Kidney glomerular epithelial cell (primary cell): ENCODE measurements at regions not wholly inside any gene's neighbourhood (a gene's known extent, or its start where the extent isn't known, plus 50 kb on each side); places are given as distances from the start of the nearest gene placed in this dataset.
A peak's percentile ranks its signal among the peaks of the same experiment; 100 is the strongest.

ENCODE experiments used
- DNase-seq: peaks from one replicate; lab custom pipeline; 2025; lab: John Stamatoyannopoulos, UW

DNA sequence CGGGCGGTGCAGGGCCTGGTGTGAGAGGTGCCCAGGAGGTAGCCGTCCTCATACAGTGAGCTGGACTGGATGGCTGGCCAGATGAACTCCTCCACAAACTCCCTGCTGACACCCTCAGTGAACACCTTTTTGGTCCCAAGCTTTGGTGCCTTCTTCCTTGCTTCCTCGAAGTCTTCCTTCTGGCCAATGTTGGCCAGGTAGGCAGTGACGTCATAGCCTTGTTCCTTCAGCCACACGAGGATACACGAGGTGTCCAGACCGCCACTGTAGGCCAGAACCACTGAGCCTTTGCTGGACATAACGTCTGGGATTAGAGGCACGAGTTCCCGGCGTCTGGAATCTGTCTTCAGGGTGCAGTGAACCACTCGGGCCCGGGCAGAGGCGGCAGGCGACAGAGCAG lies 206.8 kb upstream of the SP4 start:
- DNase-seq, result no peak

GRCh38 chr7:21238400-21239116 lies 189.3 kb upstream of the SP4 start:
- DNase-seq, result no peak

DNA sequence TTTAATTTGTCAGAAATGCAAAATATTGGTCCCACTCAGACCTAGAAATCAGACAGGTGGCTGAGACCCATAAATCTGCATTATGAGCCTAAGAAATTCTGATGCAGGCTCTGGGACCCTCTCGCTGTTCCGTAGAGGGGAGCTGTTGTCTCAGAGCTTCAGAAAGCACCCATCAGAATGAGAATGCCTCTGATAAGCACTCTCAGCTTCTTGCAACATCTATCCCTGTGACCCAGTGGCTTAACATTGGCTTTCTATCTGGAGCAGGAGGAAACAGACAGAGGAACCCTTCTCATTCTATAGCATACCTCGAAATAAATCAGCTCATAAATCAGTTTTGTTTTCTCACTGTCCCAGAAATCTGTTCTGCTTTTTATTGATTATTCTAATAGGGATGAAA lies 184.6 kb upstream of the SP4 start:
- DNase-seq, result no peak

DNA sequence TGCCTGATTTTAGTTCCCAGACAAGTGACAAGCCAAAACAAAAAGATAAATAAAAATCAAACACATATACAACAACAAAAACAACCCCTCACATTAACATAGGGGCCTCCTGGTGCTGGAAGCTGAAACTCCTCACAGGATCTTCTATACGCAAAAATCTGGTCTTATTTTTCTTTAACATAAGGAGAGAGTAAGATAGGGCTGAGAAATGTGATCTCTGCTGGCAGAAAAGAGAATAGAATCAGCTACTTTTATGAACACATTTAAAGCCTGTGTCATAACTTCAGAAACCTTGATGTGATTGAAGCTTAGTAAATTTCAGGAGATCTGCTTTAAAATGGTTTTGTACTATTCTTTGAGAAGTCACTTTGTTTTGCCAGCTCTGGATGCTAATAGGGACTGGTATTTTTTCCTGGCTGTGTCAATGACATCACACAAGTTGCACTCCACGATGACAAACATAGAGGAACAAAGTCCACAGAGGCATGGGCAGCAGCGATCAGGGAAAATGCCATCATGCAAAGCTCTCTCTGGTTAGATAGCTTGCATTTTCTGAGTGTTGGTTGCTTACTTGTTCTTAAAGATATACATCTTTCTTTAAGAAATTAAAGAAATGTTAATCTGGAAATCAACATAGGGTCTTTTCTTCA lies 176.6 kb upstream of the SP4 start:
- DNase-seq, result peak; percentile 12

DNA sequence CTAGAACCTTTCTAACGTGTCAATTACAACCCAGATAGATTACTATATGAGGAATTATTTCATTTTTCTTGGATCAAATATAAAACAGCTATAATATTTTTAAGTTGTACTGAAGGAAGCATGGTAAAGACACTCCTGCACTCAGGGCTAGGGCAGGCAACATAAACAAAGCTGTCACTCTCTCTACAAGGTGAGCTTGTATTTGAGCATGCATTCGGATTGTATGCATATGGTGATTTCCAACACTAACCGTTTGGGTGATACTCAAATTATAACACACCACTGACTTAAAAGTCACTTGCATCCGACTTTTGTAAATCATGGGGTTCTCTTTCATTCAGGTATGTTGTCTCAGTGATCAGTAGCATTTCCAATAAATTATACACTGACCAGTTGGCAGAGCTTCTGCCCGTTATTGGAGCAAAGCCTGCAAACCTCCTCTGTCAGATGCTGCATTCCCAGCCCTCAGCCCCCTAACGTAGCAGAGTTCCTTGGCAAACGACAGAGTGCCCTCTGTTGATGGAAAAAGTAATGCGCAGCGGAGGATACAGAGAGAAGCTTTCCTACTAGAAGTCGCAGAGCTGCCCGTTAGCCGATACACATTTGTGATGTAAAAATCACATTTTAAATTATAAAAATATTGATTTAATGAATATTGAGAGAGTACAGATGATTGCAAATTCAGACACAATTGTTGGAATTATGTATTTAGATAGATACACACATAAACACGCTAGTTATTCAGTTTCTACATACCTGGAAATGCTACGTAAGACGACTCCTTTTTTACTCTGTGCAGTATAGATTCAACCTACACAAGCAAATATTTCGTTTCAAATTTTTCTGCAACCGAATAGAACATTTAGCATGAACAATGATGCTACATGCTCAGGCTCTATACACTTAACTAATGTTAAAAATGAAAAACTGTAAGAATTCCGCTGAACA lies 173.9 kb upstream of the SP4 start:
- DNase-seq, result peak; percentile 61

- peak; percentile 13 for DNase-seq
Measured at GRCh38 chr7:21256310-21256877, 171.5 kb upstream of the SP4 start.

DNA sequence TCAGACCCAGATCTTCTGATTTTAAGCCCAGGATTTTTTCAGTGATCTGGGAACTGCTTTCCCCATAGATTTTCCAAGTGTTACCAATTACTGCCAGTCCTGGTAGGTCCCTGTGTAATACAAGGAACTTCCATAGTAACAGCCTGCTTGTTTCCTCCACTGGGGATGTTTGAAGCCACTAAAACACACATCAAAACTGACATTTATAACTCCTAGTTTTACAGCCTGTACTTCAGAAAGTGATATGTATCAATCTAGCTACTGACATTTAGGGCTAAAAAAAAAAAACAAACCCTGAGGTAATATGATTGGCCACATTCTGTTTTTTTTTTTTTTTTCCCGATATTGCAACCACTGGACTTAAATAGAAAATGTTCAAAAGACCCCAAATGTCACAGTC lies 166.9 kb upstream of the SP4 start:
- no peak for DNase-seq

DNA sequence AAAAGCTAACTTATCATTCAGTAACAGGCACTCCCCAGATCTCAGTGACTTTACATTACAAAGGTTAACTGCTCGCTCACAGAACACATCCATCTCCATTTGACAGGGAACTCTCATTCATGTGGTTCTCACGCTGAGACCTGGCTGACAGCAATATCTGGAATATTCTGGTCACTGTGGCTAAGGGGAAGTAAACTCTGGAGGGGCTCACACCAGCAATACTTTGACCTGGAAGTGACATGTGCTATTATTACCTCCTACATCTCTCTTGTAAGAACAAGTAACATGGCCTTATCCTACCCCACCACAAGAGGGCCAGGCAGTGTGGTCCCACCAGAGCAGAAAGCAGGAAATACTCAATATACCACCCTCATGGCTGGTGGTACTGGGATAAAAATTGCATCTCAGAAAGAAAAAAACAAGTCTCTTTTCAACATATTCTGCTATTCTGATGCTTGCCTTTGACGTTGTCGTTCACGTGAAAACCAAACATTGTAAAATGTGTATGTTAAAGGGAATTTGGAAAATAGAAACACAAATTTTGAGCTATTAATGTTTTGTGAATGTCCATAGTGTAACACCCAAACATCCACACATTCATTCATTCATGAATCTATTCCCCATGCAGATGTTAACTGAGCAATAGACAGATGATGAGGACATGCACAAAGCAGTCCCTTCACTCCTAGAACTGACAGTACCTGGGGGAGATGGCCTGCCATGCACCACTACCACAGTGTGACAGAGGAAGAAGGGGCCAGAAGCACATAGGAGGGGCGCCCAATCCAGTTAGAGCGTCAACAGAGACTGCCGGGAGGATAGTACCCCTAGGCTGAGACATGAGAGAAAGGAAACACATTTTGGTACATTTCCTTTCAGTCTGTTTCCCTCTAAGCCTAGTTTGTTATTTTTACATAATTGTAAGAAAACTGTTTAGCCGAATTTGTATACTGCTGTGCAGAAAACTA lies 166.0 kb upstream of the SP4 start:
- DNase-seq, result no peak

DNA sequence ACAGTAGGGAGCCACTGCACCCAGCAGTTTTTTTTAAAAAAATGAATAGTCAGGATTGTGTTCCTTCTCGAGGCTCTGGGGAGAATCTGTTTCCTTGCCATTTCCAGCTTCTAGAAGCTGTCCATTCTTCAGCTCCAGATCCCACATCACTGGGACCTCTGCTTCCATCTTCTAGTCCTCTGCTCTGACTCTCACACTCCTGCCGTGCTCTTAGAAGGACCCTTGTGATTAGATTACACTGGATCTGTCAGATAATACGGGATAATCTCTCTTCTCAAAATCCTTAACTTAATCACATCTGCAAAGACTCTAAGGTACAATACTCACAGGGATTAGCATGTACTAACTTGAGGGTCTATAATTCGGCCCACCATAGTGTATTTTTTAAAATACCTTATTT lies 158.9 kb upstream of the SP4 start:
- no peak for DNase-seq

- DNase-seq, result no peak
Measured at GRCh38 chr7:21276471-21277035, 151.3 kb upstream of the SP4 start.

GRCh38 chr7:21278944-21279343 lies 148.9 kb upstream of the SP4 start:
- no peak for DNase-seq

- no peak for DNase-seq
Measured at GRCh38 chr7:21281193-21281592, 146.7 kb upstream of the SP4 start.

DNA sequence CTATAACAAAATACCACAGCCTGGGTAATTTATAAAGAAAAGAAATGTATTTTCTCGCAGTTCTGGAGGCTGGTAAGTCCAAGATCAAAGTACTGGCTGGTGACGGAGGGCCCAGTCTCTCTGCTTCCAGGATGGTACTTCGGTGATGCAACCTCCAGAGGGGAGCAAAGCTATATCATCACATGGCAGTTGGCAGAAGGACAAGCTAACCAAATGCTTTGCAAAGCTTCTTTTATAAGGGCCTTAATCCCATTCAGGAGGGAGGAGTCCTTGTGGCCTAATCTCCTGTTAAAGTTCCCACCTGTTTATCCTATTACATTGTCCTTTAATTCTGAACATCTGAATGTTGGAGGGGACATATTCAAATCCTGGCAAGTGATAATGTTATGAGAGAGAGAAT lies 134.1 kb upstream of the SP4 start:
- no peak for DNase-seq

DNA sequence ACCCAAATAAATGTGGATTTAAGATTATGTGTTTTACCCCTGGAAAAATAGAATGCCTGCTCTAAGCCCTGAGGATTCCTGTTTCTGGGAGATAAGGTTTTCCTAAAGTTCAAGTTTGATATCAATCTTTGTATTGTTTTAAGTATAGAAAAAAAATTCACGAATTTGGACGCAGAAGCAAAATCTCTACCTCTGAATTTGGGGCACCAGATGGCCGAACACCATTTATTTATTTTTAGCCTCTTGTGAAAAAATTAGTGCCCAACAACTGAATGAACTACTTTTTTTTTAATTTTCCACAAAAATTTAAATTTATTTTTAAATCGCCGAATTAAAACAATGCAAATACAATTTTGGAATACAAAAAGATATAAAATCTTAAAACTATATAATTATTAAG lies 128.1 kb upstream of the SP4 start:
- no peak for DNase-seq

DNA sequence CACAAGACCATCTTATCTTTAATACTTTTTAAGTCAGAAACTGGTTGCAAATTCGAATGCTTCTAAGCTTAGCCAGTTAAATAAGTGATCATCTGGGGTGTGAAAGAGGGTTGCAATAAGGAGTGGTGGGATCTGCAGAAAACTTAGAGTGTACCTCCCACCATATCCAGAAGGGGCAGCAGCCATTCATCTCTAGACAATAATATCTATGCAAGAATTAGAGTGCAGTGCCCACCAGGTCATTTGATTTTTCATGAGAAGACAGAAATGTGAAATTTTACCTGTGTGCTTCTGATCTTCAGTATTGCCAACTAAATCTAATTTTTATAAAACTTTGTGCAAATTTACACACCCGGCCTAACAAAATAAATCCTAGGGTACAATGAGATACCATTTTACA lies 127.2 kb upstream of the SP4 start:
- no peak for DNase-seq

- DNase-seq, result no peak
Measured at GRCh38 chr7:21304808-21305375, 123.0 kb upstream of the SP4 start.

GRCh38 chr7:21305455-21306235 lies 122.2 kb upstream of the SP4 start:
- no peak for DNase-seq

DNA sequence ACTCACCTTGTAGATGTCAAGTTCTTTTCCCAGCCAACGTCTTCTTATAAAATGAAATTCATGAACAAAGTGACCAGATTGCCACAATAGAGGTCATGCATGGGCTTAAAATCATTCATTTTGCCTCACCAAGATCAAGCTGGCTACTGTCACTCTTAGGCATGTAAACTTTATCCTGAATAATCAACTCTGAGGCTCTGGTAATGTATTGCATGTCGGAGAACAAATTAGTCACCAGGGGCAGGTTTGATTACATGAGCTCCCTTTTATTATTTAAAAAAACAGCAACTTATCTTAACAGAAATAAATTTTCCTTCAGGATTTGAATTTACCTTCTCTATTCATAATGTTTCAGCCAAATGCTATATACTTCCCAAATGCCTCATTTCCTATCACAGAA lies 112.9 kb upstream of the SP4 start:
- DNase-seq, result no peak

GRCh38 chr7:21317966-21318915 lies 109.6 kb upstream of the SP4 start:
- DNase-seq, result no peak
